Adipocyte (in vitro differentiated cells): ENCODE measurements at regions not wholly inside any gene's neighbourhood (a gene's known extent, or its start where the extent isn't known, plus 50 kb on each side); places are given as distances from the start of the nearest gene placed in this dataset.
A peak's percentile ranks its signal among the peaks of the same experiment; 100 is the strongest.

ENCODE experiments used
- DNase-seq: peaks from one replicate; pipeline ENCODE4 v3.0.0-alpha.2; 2015; ENCODE audit warnings: low read depth
- H3K27me3 ChIP-seq: replicated peaks from 2 replicates; pipeline ENCODE4 v1.7.0; 2013; ENCODE audit warnings: mild to moderate bottlenecking, low read length, moderate library complexity; ENCODE audit not compliant: control insufficient read depth, insufficient read depth
- H3K36me3 ChIP-seq: 2 replicates; pipeline ENCODE4 v1.7.0; 2013; ENCODE audit warnings: low read length, mild to moderate bottlenecking, moderate library complexity; ENCODE audit not compliant: control insufficient read depth, insufficient read depth, severe bottlenecking
- H3K4me1 ChIP-seq: 2 replicates; pipeline ENCODE4 v1.7.0; 2013; ENCODE audit warnings: mild to moderate bottlenecking, low read length, moderate library complexity; ENCODE audit not compliant: control insufficient read depth, insufficient read depth
- H3K4me3 ChIP-seq: 2 replicates; pipeline ENCODE4 v1.7.0; 2013; ENCODE audit warnings: mild to moderate bottlenecking, low read length, moderate library complexity
- H3K9ac ChIP-seq: 2 replicates; pipeline ENCODE4 v1.7.0; 2013; ENCODE audit warnings: mild to moderate bottlenecking, low read length, moderate library complexity
- H3K9me3 ChIP-seq: 2 replicates; pipeline ENCODE4 v1.7.0; 2013; ENCODE audit warnings: mild to moderate bottlenecking, low read length, moderate library complexity; ENCODE audit not compliant: control insufficient read depth

DNA sequence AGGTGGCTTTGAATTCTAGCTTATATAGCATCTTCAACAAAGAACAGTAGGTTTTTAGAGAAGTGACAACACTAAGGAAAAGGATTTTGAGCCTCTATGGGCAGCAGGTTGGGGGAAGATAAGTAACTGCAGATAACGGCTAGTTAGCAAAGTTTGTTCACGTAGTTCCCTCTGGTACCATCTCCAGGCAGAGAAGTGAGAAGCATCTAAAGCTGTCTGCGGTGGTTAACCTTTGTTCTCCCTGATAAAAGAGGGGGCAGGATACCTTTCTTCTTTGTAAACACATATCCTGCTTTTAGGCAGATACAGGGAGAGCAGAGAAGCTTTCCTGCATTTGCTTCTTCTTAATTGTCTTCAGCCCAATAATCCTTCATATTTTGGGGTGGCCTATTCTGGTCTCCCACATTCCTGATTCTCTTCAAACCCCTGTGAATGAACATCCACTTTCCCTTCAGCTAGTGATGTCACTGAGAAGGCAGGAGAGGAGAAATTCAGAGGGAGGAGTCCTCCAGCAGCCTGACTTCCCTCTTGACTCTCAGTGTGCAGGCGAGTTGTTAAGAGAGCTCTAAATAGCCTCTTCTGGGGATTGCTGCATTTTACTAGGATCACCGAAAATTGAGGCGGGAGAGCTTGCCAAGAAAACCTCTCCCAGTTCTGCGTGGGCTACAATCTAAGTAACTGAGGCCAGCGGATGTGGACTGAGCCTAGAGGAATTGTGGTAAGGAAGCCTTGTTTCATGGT lies 393.7 kb upstream of the C2CD4B start:
- Histone ChIP-seq H3K9me3 (no peaks in the 10 kb centered on the region), H3K9ac (peak overlapping the region; percentile 68), H3K36me3 (peaks cover 10% of the 10 kb centered on the region), H3K27me3 (no peaks in the 10 kb centered on the region), H3K4me3 (peak overlapping the region; percentile 68), H3K4me1 (peaks cover 24% of the 10 kb centered on the region)
- peak; percentile 75 for DNase-seq

DNA sequence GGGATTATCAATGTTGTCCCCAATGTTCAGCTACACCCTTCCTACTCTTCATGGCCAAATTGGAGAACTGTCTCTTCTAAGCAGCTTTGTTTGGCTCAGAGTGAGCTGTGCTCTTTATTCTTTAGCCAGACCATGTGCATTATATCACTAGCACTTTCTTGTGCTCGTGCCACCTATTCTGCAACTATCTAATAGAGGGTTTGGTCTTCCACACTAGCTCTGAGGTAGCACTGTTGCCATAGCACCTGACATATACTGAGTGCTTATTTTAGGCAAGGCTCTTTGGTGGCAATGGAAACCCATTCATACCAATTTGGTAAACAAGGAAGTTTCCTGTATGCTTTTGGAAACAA lies 394.3 kb upstream of the C2CD4B start:
- Histone ChIP-seq H3K36me3 (peaks cover 10% of the 10 kb centered on the region), H3K4me3 (peak overlapping the region; percentile 68), H3K9me3 (no peaks in the 10 kb centered on the region), H3K4me1 (peaks cover 24% of the 10 kb centered on the region), H3K27me3 (no peaks in the 10 kb centered on the region), H3K9ac (peak overlapping the region; percentile 68)
- no peak for DNase-seq

DNA sequence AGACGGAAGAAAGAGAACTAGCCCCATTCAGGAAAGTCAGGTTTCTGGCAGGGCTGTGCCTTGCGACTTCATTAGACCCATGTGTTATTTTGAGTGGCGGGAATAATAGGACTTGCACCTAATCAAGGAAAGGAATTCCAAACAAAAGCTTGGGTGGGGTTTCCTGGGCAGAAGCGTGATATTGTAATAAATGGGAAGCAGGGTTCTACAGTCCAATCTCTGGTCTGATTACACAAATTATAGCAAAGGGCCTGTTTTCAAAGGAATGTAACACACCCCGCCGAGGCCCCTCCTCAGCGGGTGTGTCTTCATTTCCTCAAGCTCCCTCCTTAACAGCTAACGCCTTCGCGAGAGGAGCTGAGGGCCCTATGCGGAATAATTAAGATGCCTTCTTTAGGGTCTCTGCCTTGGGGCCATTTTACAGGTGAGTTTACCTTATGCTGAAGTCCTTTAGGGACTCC lies 396.0 kb upstream of the C2CD4B start:
- no peaks in the 10 kb centered on the region for H3K9me3 ChIP-seq
- H3K36me3 ChIP-seq = peaks cover 10% of the 10 kb centered on the region
- no peak for DNase-seq
- H3K27me3 ChIP-seq = no peaks in the 10 kb centered on the region
- peaks cover 37% of the 10 kb centered on the region for H3K4me1 ChIP-seq
- no peak overlapping the region for H3K4me3 ChIP-seq
- no peak overlapping the region for H3K9ac ChIP-seq

DNA sequence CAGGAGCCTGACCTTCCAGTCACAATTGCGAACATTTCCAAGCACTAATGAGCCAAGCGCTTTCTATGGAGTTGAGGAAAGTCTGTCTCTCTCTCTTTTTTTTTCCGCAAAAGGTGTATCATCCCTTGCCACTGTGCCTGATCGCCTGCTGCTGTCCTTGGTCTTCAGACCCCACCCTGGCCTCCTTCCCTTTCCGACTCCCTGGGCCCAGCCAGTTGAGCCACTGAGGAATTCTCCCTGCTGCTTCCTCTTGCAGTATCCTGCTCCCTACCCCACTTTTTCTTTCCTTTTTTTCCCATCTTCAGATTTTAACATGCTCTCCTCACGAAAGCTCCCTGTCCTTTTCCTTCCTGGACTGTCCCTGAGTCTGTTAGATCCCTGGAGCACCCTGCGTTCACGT lies 396.5 kb upstream of the C2CD4B start:
- no peaks in the 10 kb centered on the region for H3K9me3 ChIP-seq
- H3K4me1 ChIP-seq = peaks cover 42% of the 10 kb centered on the region
- H3K36me3 ChIP-seq = peaks cover 10% of the 10 kb centered on the region
- DNase-seq = no peak
- no peak overlapping the region for H3K9ac ChIP-seq
- no peak overlapping the region for H3K4me3 ChIP-seq
- H3K27me3 ChIP-seq = no peaks in the 10 kb centered on the region

DNA sequence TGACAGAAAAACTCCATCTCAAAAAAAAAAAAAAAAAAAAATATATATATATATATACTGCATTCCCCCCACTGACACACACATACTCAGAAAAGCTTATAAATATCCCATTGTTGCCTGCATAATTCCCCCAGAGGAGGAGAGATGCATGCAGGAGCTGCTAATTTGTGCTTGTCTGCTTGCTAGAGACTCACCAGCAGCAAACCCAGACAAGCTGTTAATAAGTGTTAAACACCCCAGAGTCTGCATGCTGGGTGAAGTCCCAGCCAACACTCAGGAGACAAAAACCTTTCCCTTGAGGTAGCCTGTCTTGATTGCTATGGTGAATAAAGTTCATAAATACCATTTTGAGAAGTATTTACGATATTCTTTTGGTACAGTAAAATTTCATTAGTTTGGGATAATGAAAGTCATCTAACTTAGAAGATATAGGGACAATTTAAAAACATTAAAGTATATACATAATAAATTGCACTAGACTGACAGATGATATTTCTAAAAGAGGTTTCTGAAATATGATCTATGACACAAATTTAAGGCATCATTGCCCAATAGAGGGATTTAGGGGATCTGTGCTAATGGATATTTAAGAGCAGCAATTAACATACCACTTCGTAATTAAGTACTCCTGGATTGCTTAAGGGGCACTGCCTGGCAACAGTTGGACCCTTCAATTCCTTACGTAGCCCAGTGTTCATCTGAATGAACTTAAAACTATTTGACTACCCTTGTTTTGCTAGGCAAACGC lies 400.0 kb upstream of the C2CD4B start:
- Histone ChIP-seq H3K4me3 (no peak overlapping the region), H3K9me3 (no peaks in the 10 kb centered on the region), H3K9ac (peak overlapping the region; percentile 20), H3K36me3 (peaks cover 13% of the 10 kb centered on the region), H3K27me3 (no peaks in the 10 kb centered on the region), H3K4me1 (peaks cover 34% of the 10 kb centered on the region)
- peak; percentile 15 for DNase-seq

DNA sequence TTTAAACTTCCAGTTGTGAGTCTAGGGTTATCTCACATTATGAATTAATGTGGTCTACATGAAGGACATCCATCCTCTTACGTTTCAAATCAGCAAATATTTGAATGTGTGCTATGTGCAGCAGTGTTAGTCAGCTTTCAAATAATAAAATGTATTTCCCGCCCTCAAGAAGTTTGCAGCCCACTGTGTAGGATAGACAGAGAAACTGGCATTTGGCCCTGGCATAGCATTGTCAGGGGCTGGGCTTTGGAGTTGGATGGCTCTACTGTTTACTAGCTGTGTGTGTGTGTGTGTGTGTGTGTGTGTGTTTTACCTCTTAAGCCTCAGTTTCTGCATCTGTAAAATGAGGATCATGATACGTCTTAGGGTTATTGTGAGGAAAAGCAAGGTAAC lies 400.5 kb upstream of the C2CD4B start:
- Histone ChIP-seq H3K4me3 (no peak overlapping the region), H3K4me1 (peaks cover 36% of the 10 kb centered on the region), H3K9ac (peak overlapping the region; percentile 20), H3K27me3 (no peaks in the 10 kb centered on the region), H3K36me3 (peaks cover 12% of the 10 kb centered on the region), H3K9me3 (no peaks in the 10 kb centered on the region)
- no peak for DNase-seq

DNA sequence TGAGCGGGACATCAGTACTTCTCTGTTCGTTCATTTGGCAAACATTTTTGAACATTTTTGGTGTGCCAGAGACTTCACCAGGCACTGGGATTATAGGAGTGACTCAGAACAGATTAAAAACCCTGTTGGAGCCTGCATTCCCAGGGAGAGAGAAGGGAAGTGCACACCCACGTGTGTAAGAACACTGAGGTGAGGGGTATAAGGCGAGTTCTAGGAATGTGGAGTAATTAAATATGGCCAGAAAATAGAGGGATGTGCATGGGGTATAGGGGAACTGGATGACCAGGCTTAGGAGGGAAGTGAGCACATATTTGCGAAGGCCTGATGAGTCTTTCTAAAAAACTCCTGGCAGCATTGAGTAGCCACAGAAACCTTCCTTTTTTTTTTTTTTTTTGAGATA lies 401.2 kb upstream of the C2CD4B start:
- Histone ChIP-seq H3K9ac (peak overlapping the region; percentile 20), H3K4me1 (peaks cover 42% of the 10 kb centered on the region), H3K4me3 (no peak overlapping the region), H3K9me3 (no peaks in the 10 kb centered on the region), H3K36me3 (peaks cover 6% of the 10 kb centered on the region), H3K27me3 (no peaks in the 10 kb centered on the region)
- DNase-seq = no peak

DNA sequence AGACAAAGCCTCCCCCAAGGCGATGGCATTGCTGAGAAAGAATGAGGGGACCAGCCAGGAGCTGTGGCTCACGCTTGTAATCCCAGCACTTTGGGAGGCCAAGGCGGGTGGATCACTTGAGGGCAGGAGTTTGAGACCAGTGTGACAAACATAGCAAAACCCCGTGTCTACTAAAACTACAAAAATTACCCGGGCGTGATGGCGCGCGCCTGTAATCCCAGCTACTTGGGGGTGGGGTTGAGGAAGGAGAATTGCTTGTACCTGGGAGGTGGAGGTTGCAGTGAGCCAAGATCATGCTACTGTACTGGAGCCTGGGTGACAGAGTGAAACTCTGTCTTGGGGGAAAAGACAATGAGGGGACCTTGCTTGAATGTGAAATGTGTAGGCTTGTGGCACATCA lies 402.4 kb upstream of the C2CD4B start:
- H3K4me1 ChIP-seq = peaks cover 50% of the 10 kb centered on the region

DNA sequence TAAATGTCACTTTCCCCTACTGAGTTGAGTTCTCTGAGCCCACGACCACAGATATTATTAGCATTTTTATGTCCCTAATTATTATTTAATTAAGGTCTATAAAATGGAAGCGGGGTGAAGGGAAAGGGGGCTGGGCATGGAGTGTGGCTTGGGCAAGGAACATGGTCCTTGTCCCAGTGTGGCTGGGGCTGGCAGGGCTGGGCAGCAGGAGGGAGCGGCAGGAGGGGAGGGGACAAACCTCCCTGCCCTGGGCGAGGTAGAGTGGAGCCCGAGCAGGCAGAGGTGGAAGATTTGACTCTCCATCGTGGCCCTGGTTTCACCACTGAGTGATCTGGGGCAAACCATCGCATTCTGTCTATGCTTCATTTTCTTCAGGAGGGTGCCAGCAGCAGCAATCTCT lies 402.9 kb upstream of the C2CD4B start:
- Histone ChIP-seq H3K27me3 (no peaks in the 10 kb centered on the region), H3K36me3 (peaks cover 3% of the 10 kb centered on the region), H3K4me1 (peaks cover 50% of the 10 kb centered on the region), H3K9ac (no peak overlapping the region), H3K9me3 (no peaks in the 10 kb centered on the region), H3K4me3 (no peak overlapping the region)
- no peak for DNase-seq

More for the DNA sequence above, 402.4 kb upstream of the C2CD4B start:
- H3K36me3 ChIP-seq = peaks cover 3% of the 10 kb centered on the region
- no peak for DNase-seq
- no peak overlapping the region for H3K9ac ChIP-seq
- H3K4me3 ChIP-seq = no peak overlapping the region
- H3K27me3 ChIP-seq = no peaks in the 10 kb centered on the region
- H3K9me3 ChIP-seq = no peaks in the 10 kb centered on the region

DNA sequence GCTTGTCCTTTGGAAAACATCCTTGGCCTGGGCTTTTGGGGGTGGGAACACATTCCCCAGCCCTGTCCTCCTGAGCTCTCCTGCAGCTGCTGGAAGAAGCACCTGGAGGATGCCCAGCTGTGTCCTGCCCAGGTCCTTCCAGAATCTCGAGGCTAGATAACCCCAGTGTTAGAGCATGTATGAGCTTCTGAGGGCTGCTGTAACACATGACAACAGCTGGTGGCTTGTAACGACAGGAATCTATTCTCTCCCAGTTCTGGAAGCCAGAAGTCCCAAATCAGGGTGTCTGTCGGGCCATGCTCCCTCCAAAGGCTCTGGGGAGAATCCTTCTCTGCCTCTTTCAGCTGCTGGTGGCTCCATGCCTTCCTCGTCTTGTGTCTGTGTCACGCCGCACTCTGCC lies 403.6 kb upstream of the C2CD4B start:
- no peaks in the 10 kb centered on the region for H3K27me3 ChIP-seq
- H3K9me3 ChIP-seq = no peaks in the 10 kb centered on the region
- no peak overlapping the region for H3K4me3 ChIP-seq
- no peak for DNase-seq
- no peak overlapping the region for H3K9ac ChIP-seq
- peaks cover 50% of the 10 kb centered on the region for H3K4me1 ChIP-seq
- H3K36me3 ChIP-seq = peaks cover 3% of the 10 kb centered on the region

DNA sequence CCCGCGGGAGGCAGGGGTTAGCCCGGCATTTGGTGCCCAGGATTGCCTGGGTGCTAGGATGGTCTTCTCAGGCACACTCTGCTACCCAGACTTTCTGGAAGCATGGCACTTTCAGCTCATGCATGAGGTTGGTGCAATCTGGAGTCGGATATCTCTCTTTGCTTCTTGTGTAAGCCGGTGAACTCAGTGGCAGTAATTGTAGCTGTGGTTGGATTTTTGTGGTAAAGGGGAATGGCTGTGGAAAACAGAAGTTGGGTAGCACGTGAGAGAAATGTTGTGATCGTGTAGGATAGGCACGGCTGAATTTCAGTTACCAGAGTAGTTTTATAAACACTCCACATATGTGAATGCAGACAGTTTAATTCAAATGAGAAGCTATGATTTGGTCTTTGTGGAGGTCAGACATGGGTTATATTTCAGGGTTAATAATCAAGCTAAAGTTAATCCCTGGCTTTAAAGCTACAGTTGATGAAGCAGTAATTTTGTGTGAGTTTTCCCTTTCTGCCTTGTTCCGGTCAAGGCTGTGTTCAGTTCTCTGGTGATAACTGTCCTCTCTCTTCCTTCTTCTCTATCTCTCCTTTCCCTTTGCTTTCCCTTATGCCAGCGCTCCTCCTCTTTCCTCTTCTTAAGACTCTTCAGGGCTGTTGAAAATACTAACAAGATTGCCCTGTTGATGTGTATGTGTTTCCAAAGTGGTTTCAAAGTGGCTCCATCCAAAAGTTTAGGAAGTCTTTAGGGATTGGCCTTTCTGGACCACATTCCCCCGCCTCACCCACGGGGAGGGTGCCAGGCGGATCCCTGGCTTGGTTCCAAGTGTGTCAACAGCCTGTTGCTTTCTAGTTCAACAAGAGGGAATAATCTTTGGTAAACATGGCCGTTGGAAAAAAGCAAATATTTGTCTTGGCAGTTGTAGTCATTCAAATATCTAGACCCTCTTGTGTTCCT lies 404.6 kb upstream of the C2CD4B start:
- Histone ChIP-seq H3K27me3 (no peaks in the 10 kb centered on the region), H3K4me1 (peaks cover 50% of the 10 kb centered on the region), H3K9me3 (no peaks in the 10 kb centered on the region), H3K9ac (peak overlapping the region; percentile 62), H3K4me3 (peak overlapping the region; percentile 52), H3K36me3 (peaks cover 3% of the 10 kb centered on the region)
- peak; percentile 78 for DNase-seq
